SK-N-SH treated with all-trans-retinoic acid at 6 μM for 48 hours (cell line): ENCODE measurements at regions not wholly inside any gene's neighbourhood (a gene's known extent, or its start where the extent isn't known, plus 50 kb on each side); places are given as distances from the start of the nearest gene placed in this dataset.
A peak's percentile ranks its signal among the peaks of the same experiment; 100 is the strongest.

Experiments used
- ATAC-seq: fragments of 200-7000 bp; cut with Tn5 transposase; 3 replicates; pipeline ENCODE4 v1.9.1; 2020; ENCODE audit warnings: mild to moderate bottlenecking, moderate library complexity
- ARNTL ChIP-seq: fragments of 450-650 bp; formaldehyde crosslinking; IDR thresholded peaks from 2 replicates; pipeline ENCODE4 v1.5.0; 2020; ENCODE audit warnings: low read depth, mild to moderate bottlenecking, moderate library complexity, borderline replicate concordance
- CSDC2 ChIP-seq: fragments of 250-450 bp; sonication (Bioruptor Pico); IDR thresholded peaks from 2 replicates; pipeline ENCODE4 v1.5.0; 2020; ENCODE audit warnings: mild to moderate bottlenecking, moderate library complexity
- ESRRG ChIP-seq: fragments of 250-450 bp; sonication (Bioruptor Pico); IDR thresholded peaks from 2 replicates; pipeline ENCODE4 v1.6.1; 2021; ENCODE audit warnings: mild to moderate bottlenecking
- GLIS3 ChIP-seq: fragments of 250-450 bp; sonication (Bioruptor Pico); IDR thresholded peaks from 2 replicates; pipeline ENCODE4 v1.5.0; 2020; ENCODE audit warnings: mild to moderate bottlenecking, moderate library complexity
- ISL1 ChIP-seq: fragments of 250-450 bp; sonication (Bioruptor Pico); IDR thresholded peaks from 2 replicates; pipeline ENCODE4 v2.1.2; 2022; ENCODE audit warnings: mild to moderate bottlenecking, moderate library complexity
- OSR1 ChIP-seq: fragments of 250-450 bp; sonication (Bioruptor Pico); IDR thresholded peaks from 2 replicates; pipeline ENCODE4 v1.8.0; 2022; ENCODE audit warnings: moderate library complexity, mild to moderate bottlenecking, inconsistent platforms
- PATZ1 ChIP-seq: fragments of 250-450 bp; sonication (Bioruptor Pico); IDR thresholded peaks from 2 replicates; pipeline ENCODE4 v1.8.0; 2020; ENCODE audit warnings: mild to moderate bottlenecking, moderate library complexity, borderline replicate concordance
- PPARA ChIP-seq: fragments of 250-450 bp; sonication (Bioruptor Pico); IDR thresholded peaks from 2 replicates; pipeline ENCODE4 v1.5.0; 2020; ENCODE audit warnings: mild to moderate bottlenecking, borderline replicate concordance
- RARB ChIP-seq: fragments of 250-450 bp; sonication (Bioruptor Pico); IDR thresholded peaks from 2 replicates; pipeline ENCODE4 v1.8.0; 2021; ENCODE audit warnings: mild to moderate bottlenecking, moderate library complexity
- SNAI2 ChIP-seq: fragments of 250-450 bp; sonication (Bioruptor Pico); IDR thresholded peaks from 2 replicates; pipeline ENCODE4 v1.5.0; 2020; ENCODE audit warnings: mild to moderate bottlenecking, moderate library complexity
- TCF4 ChIP-seq: fragments of 250-450 bp; sonication (Bioruptor Pico); IDR thresholded peaks from 2 replicates; pipeline ENCODE4 v1.8.0; 2021; ENCODE audit warnings: mild to moderate bottlenecking, moderate library complexity, borderline replicate concordance
- TOX ChIP-seq: fragments of 250-450 bp; sonication (Bioruptor Pico); IDR thresholded peaks from 2 replicates; pipeline ENCODE4 v1.8.0; 2021; ENCODE audit warnings: mild to moderate bottlenecking, moderate library complexity, borderline replicate concordance
- TSHZ2 ChIP-seq: fragments of 250-450 bp; sonication (Bioruptor Pico); IDR thresholded peaks from 2 replicates; pipeline ENCODE4 v1.5.0; 2020; ENCODE audit warnings: mild to moderate bottlenecking, moderate library complexity
- ZC3H10 ChIP-seq: fragments of 250-450 bp; sonication (Bioruptor Pico); IDR thresholded peaks from 2 replicates; pipeline ENCODE4 v1.5.1; 2021; ENCODE audit warnings: mild to moderate bottlenecking, moderate library complexity
- ZNF565 ChIP-seq: fragments of 450-650 bp; formaldehyde crosslinking; conservative IDR thresholded peaks from 2 replicates; pipeline ENCODE4 v1.5.0; 2020; ENCODE audit warnings: low read depth, mild to moderate bottlenecking, moderate library complexity
- ZNF70 ChIP-seq: fragments of 450-650 bp; formaldehyde crosslinking; IDR thresholded peaks from 2 replicates; pipeline ENCODE4 v1.5.0; 2020; ENCODE audit warnings: mild to moderate bottlenecking, moderate library complexity
- ZNF8 ChIP-seq: fragments of 450-650 bp; formaldehyde crosslinking; IDR thresholded peaks from 2 replicates; pipeline ENCODE4 v1.5.0; 2020; ENCODE audit warnings: mild to moderate bottlenecking, moderate library complexity
- TF ChIP-seq, protein P1 (sequence below): fragments of 250-450 bp; sonication (Bioruptor Pico); IDR thresholded peaks from 2 replicates; pipeline ENCODE4 v1.5.1; 2021; ENCODE audit warnings: mild to moderate bottlenecking, moderate library complexity
- TF ChIP-seq, protein P2 (sequence below): fragments of 250-450 bp; sonication (Bioruptor Pico); IDR thresholded peaks from 2 replicates; pipeline ENCODE4 v1.8.0; 2021; ENCODE audit warnings: low read depth, mild to moderate bottlenecking, moderate library complexity, borderline replicate concordance
- TF ChIP-seq, protein P3 (sequence below): fragments of 250-450 bp; sonication (Bioruptor Pico); IDR thresholded peaks from 2 replicates; pipeline ENCODE4 v1.5.1; 2020; ENCODE audit warnings: low read depth, mild to moderate bottlenecking, moderate library complexity

DNA sequence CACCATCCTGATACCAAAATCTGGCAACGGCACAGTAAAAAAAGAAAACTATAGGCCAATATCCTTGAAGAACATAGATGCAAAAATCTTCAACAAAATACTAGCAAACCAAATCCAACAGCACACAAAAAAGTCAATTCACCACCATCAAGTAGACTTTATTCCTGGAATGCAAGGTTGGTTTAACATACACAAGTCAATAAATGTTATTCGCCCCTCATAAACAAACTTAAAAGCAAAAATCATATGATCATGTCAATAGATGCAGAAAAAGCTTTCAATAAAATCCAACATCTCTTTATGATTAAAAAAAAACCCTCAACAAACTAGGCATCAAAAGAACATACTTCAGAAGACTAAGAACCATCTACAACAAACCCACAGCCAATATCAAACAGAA is 252.9 kb downstream of the UACA start (continued):
- TF ChIP-seq, protein P1, sequence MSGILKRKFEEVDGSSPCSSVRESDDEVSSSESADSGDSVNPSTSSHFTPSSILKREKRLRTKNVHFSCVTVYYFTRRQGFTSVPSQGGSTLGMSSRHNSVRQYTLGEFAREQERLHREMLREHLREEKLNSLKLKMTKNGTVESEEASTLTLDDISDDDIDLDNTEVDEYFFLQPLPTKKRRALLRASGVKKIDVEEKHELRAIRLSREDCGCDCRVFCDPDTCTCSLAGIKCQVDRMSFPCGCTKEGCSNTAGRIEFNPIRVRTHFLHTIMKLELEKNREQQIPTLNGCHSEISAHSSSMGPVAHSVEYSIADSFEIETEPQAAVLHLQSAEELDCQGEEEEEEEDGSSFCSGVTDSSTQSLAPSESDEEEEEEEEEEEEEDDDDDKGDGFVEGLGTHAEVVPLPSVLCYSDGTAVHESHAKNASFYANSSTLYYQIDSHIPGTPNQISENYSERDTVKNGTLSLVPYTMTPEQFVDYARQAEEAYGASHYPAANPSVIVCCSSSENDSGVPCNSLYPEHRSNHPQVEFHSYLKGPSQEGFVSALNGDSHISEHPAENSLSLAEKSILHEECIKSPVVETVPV (CRISPR knock-in tag): no peak
- TF ChIP-seq PPARA (CRISPR knock-in tag) (no peak), ZC3H10 (no peak), ESRRG (CRISPR knock-in tag) (no peak)

DNA sequence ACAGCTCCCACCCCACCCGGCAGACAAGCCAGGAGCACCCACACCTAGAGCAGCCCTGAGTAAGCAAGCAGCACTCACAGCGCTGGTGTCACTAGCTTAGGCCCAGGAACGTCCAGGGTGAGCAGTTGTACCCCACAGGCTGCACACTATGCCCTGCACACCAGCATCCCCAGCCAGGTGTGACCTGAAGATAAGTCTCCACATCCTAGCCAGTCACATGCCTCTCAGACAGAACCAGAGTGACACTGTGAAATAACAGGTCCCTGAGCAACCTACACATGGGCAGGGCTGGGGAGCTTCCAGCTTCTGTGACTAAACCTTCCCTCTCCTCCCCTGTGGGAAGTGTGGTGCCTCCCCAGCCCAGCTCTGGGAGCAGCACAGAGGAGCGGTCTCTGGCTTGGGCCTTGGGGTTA is 253.6 kb downstream of the UACA start:
- ATAC-seq: no peak
- TF ChIP-seq SNAI2 (CRISPR knock-in tag) (no peak), ISL1 (no peak), ZNF8 (CRISPR knock-in tag) (no peak), PPARA (CRISPR knock-in tag) (no peak), TSHZ2 (CRISPR knock-in tag) (no peak), OSR1 (CRISPR knock-in tag) (no peak)

DNA sequence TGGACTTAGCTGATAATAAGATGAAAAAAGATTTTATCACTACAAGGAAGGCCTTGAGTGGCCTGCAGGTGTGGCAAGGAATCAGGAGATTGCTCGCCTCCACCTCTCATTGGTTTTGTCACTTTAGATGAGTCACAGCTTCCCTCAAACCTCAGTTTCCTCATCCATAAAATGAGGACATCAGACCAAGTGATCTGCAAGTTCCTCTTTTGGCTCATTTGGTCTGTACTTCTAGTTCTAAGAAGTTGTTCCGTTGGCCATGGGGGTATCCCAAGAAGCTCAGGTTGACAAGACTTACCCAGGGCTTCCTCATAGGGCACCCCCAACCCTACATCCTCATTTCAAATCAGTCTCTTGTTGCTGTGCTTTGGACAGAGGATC is 254.1 kb downstream of the UACA start:
- TF ChIP-seq PPARA (CRISPR knock-in tag): no peak
- TF ChIP-seq ISL1: no peak
- TF ChIP-seq ZNF8 (CRISPR knock-in tag): no peak
- TF ChIP-seq ZNF70 (CRISPR knock-in tag): no peak
- no peak for TF ChIP-seq GLIS3 (CRISPR knock-in tag)
- no peak for TF ChIP-seq TOX (CRISPR knock-in tag)
- no peak for TF ChIP-seq CSDC2 (CRISPR knock-in tag)
- TF ChIP-seq PATZ1 (CRISPR knock-in tag): no peak
- TF ChIP-seq SNAI2 (CRISPR knock-in tag): no peak
- TF ChIP-seq ARNTL: no peak
- TF ChIP-seq TCF4: no peak
- no peak for TF ChIP-seq RARB (CRISPR knock-in tag)
- TF ChIP-seq, protein P2, sequence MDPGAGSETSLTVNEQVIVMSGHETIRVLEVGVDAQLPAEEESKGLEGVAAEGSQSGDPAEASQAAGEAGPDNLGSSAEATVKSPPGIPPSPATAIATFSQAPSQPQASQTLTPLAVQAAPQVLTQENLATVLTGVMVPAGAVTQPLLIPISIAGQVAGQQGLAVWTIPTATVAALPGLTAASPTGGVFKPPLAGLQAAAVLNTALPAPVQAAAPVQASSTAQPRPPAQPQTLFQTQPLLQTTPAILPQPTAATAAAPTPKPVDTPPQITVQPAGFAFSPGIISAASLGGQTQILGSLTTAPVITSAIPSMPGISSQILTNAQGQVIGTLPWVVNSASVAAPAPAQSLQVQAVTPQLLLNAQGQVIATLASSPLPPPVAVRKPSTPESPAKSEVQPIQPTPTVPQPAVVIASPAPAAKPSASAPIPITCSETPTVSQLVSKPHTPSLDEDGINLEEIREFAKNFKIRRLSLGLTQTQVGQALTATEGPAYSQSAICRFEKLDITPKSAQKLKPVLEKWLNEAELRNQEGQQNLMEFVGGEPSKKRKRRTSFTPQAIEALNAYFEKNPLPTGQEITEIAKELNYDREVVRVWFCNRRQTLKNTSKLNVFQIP (CRISPR knock-in tag): no peak
- TF ChIP-seq ZNF565: no peak
- TF ChIP-seq, protein P1 (CRISPR knock-in tag): no peak
- TF ChIP-seq, all 23 proteins: peak for 0
- ATAC-seq: no peak

GRCh38 chr15:70508561-70509281 is 254.6 kb downstream of the UACA start:
- peak; percentile 67 for ATAC-seq
- TF ChIP-seq CSDC2 (CRISPR knock-in tag): no peak
- TF ChIP-seq, protein P3, sequence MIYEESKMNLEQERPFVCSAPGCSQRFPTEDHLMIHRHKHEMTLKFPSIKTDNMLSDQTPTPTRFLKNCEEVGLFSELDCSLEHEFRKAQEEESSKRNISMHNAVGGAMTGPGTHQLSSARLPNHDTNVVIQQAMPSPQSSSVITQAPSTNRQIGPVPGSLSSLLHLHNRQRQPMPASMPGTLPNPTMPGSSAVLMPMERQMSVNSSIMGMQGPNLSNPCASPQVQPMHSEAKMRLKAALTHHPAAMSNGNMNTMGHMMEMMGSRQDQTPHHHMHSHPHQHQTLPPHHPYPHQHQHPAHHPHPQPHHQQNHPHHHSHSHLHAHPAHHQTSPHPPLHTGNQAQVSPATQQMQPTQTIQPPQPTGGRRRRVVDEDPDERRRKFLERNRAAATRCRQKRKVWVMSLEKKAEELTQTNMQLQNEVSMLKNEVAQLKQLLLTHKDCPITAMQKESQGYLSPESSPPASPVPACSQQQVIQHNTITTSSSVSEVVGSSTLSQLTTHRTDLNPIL (CRISPR knock-in tag): no peak
- no peak for TF ChIP-seq TCF4
- TF ChIP-seq RARB (CRISPR knock-in tag): no peak
- TF ChIP-seq TOX (CRISPR knock-in tag): no peak
- no peak for TF ChIP-seq PATZ1 (CRISPR knock-in tag)
- no peak for TF ChIP-seq GLIS3 (CRISPR knock-in tag)
